Testis (tissue), 2 donors: ENCODE measurements at regions not wholly inside any gene's neighbourhood (a gene's known extent, or its start where the extent isn't known, plus 50 kb on each side); places are given as distances from the start of the nearest gene placed in this dataset.

ENCODE experiments used
- POLR2A ChIP-seq: fragments of 450-650 bp; IDR thresholded peaks from one replicate; pipeline ENCODE4 v1.6.1; 2017; ENCODE audit warnings: antibody characterized with exemption, mild to moderate bottlenecking, moderate library complexity
- TF ChIP-seq, protein P1 (sequence below), 3 experiments: fragments of 450-650 bp in 2 of 3; fragments of 200-600 bp in 1 of 3; sonication (generic) in 1 of 3; IDR thresholded peaks; one replicate each; pipeline ENCODE4 v1.5.1; 2016 to 2019; ENCODE audit warnings: antibody characterized with exemption in 3 of 3, mild to moderate bottlenecking in 2 of 3, moderate library complexity in 1 of 3

GRCh38 chr10:125554016-125554703, 128.8 kb downstream of the TEX36 start:
- no peak for TF ChIP-seq POLR2A
- TF ChIP-seq, protein P1, sequence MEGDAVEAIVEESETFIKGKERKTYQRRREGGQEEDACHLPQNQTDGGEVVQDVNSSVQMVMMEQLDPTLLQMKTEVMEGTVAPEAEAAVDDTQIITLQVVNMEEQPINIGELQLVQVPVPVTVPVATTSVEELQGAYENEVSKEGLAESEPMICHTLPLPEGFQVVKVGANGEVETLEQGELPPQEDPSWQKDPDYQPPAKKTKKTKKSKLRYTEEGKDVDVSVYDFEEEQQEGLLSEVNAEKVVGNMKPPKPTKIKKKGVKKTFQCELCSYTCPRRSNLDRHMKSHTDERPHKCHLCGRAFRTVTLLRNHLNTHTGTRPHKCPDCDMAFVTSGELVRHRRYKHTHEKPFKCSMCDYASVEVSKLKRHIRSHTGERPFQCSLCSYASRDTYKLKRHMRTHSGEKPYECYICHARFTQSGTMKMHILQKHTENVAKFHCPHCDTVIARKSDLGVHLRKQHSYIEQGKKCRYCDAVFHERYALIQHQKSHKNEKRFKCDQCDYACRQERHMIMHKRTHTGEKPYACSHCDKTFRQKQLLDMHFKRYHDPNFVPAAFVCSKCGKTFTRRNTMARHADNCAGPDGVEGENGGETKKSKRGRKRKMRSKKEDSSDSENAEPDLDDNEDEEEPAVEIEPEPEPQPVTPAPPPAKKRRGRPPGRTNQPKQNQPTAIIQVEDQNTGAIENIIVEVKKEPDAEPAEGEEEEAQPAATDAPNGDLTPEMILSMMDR (IDR thresholded peaks at IDR 0.05), result no peak
